ENCODE measurements at regions not wholly inside any gene's neighbourhood (a gene's known extent, or its start where the extent isn't known, plus 50 kb on each side); places are given as distances from the start of the nearest gene placed in this dataset.
"Not testable (repeated sequence)": the region's sequence is repeated elsewhere in the genome, so short reads cannot be mapped to it uniquely, and the experiment has no call there.

DNA sequence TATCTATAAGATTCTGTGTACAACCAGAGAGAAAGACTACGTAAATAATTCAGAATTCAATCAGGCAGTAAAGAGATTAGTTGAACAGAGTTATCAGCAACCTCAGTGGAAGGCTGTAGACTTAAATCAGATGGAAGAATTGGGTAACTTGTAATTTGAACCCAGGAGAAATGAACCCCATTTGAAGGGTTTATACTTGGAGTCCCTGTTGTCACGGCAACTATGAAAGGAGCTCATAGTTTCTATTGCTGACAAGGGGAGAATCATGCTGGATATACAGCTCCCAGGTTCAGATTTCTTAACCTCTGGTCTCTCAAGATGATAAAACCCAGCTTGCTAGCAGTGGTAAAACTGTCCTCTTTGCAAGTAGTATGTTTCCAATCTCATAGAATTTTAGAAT lies 54.4 kb upstream of the BMP4 start:
- in situ Hi-C loops (cut with HindIII; ENCODE audit: low pct_unique_long_range_greater_than_20kb, low sequenced_read_pairs) = no loop called here
- TF ChIP-seq JUND (IDR thresholded peaks at IDR 0.05; ENCODE audit: low read depth) = no peak
- no peak for DNase-seq (ENCODE audit: low read depth in 1 of 2, low spot score in 1 of 2)

DNA sequence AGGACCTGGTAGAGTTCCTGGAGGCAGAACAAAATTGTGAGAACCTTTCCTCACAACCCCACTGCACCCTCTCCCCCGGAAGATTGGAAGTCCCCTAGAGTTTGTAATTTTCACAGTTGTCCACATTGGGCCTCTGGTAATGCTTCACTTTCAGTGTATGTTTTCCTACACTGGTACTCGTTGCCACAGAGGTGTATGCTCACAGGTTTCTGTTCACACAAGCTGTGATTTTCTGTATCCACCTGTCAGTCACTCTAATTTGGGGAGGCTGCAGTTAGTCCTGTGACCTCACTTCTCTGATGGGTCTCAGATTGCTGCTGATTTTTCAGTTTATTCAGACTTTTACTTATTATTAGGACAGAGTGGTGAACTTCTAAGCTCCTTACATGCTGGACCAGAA lies 66.4 kb upstream of the BMP4 start:
- in situ Hi-C loops (cut with HindIII; ENCODE audit: low pct_unique_long_range_greater_than_20kb, low sequenced_read_pairs) = no loop called here
- DNase-seq (ENCODE audit: low read depth in 1 of 2, low spot score in 1 of 2) = no peak
- TF ChIP-seq JUND (IDR thresholded peaks at IDR 0.05; ENCODE audit: low read depth) = no peak

DNA sequence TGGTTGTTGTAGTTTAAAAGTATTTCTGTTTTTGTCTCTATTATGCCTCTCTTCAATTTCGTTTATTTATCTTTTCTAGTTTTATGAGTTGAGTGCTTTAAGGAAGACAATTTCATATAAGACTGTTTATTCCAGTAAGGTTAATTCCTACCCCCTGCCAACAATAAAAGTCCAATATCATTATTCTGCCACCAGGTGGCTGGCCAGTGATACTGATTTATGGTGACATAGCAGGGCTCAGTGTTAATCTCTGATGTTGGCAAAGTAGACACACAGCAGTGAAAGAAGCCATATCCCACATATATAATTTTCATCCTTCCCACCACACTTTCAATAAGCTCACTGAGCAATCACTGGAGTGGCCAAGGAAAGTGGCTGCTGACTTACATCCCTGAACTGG lies 69.0 kb upstream of the BMP4 start:
- in situ Hi-C loops (cut with HindIII; ENCODE audit: low pct_unique_long_range_greater_than_20kb, low sequenced_read_pairs) = no loop called here
- TF ChIP-seq JUND (IDR thresholded peaks at IDR 0.05; ENCODE audit: low read depth) = no peak
- peak; percentile 48 to 75 for DNase-seq (ENCODE audit: low read depth in 1 of 2, low spot score in 1 of 2)

DNA sequence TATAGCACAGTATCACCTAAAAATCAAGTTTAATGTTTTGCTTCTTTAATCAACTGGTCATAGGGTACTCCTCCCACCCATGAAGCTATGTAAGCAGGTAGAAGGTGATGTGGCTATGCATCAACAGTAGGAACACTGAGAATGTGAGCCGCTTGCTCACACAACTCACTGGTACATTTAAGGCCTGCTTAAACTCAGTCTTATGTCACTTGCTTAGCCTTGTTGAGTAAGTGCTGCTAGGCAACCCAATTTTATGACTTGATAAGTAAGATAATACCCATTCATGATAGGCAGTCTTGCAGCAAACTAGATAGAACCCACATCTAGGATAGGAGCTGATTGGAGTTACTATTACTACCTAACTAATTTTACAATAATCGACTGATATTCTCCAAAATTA lies 70.0 kb upstream of the BMP4 start:
- no peak for DNase-seq (ENCODE audit: low read depth in 1 of 2, low spot score in 1 of 2)
- in situ Hi-C loops (cut with HindIII; ENCODE audit: low pct_unique_long_range_greater_than_20kb, low sequenced_read_pairs) = no loop called here
- no peak for TF ChIP-seq JUND (IDR thresholded peaks at IDR 0.05; ENCODE audit: low read depth)

DNA sequence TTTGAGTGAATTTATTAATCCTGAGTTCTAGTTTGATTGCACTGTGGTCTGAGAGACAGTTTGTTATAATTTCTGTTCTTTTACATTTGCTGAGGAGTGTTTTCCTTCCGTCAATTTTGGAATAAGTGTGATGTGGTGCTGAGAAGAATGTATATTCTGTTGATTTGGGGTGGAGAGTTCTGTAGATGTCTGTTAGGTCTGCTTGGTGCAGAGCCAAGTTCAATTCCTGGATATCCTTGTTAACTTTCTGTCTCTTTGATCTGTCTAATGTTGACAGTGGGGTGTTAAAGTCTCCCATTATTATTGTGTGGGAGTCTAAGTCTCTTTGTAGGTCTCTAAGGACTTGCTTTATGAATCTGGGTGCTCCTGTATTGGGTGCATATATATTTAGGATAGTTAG lies 74.4 kb upstream of the BMP4 start:
- DNase-seq (ENCODE audit: low read depth in 1 of 2, low spot score in 1 of 2); in situ Hi-C loops (cut with HindIII; ENCODE audit: low pct_unique_long_range_greater_than_20kb, low sequenced_read_pairs): not testable (repeated sequence)

DNA sequence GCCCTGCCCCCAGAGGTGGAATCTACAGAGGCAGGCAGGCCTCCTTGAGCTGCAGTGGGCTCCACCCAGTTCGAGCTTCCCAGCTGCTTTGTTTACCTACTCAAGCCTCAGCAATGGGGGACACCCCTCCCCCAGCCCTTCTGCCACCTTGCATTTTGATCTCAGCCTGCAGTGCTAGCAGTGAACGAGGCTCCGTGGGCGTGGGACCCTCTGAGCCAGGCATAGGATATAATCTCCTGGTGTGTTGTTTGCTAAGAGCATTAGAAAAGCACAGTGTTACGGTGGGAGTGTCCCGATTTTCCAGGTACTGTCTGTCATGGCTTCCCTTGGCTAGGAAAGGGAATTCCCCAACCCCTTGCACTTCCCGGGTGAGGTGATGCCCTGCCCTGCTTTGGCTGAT lies 76.7 kb upstream of the BMP4 start:
- in situ Hi-C loops (cut with HindIII; ENCODE audit: low pct_unique_long_range_greater_than_20kb, low sequenced_read_pairs) = not testable (repeated sequence)

DNA sequence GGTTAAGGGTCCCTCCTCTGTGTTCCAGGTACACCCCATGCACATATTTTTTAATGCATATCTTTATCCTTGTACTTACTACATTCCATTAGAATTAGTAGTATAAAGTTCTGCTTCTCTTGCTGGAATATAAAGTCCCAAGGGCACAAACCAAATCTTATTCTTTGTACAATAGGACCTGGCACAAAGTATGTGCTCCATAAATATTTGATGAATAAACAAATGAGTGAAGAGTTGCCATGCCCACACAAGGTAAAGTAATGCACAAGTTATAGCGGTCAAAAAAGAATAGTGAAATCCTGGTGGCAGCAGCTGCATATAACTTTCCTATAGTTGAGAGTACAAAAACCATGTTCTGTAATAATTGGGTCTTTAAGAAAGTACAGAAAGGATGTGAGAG lies 82.1 kb upstream of the BMP4 start:
- peak in 1 of 2 experiments; percentile 37 for DNase-seq (ENCODE audit: low read depth in 1 of 2, low spot score in 1 of 2)
- in situ Hi-C loops (cut with HindIII; ENCODE audit: low pct_unique_long_range_greater_than_20kb, low sequenced_read_pairs) = no loop called here
- TF ChIP-seq JUND (IDR thresholded peaks at IDR 0.05; ENCODE audit: low read depth) = no peak

More for the DNA sequence above, 76.7 kb upstream of the BMP4 start:
- not testable (repeated sequence) for DNase-seq (ENCODE audit: low read depth in 1 of 2, low spot score in 1 of 2)

DNA sequence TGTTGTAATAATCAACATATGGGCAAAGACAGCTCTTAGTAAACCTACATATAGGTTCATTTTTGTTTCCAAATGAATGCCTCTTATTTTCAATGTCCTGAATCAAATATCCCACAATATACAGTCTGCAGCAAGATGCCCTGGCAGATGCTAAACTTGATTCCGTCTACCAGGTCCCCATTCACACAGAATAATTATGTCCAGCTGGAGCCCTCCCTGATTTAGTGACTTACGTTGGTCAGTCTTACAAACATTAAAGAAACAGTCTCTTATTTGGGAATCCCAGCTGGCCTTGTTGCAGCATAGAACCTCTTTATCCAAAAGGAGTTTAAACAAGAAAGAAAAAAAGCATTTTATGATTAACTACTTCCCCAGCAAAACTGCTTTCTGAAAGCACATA lies 82.7 kb upstream of the BMP4 start:
- in situ Hi-C loops (cut with HindIII; ENCODE audit: low pct_unique_long_range_greater_than_20kb, low sequenced_read_pairs) = no loop called here
- TF ChIP-seq JUND (IDR thresholded peaks at IDR 0.05; ENCODE audit: low read depth) = no peak
- DNase-seq (ENCODE audit: low read depth in 1 of 2, low spot score in 1 of 2) = no peak

DNA sequence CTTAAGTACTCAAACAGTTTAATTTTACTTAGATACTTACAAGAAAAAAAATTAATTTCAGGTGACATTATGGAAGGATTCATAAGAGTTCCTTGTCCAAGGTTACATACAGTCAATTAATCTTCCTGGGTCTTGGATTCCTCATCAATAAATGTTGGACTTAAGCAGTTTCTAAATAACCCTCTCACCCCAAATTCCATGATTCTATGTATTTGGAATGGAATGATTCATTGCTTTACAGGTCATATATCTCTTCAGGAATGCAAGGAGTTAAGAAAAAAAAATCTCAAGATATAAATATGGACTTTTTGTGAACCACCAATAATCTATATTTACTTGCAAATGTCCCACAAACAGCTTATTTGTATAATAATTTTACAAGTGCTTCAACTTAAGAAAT lies 84.2 kb upstream of the BMP4 start:
- no peak for DNase-seq (ENCODE audit: low read depth in 1 of 2, low spot score in 1 of 2)
- in situ Hi-C loops (cut with HindIII; ENCODE audit: low pct_unique_long_range_greater_than_20kb, low sequenced_read_pairs) = no loop called here
- no peak for TF ChIP-seq JUND (IDR thresholded peaks at IDR 0.05; ENCODE audit: low read depth)

DNA sequence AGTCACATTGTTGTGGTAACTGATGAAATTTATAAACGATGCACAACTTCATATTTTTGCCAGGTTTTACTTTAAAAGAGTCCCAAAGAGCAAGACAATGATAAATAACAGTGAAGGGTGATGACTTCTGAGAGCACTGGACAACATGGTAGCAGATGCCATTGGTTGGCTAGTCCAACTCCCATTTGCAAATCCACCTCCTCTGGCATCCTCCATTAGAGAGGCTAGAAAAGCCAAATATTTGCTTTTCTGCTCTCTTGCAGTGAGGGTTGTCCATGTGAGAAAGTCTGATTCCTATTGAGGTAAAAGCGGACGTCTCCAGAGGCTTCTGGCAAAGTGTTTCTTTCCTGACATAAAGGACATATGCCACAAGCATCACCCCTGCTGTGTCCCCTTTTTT lies 89.6 kb upstream of the BMP4 start:
- DNase-seq (ENCODE audit: low read depth in 1 of 2, low spot score in 1 of 2) = no peak
- TF ChIP-seq JUND (IDR thresholded peaks at IDR 0.05; ENCODE audit: low read depth) = no peak
- in situ Hi-C loops (cut with HindIII; ENCODE audit: low pct_unique_long_range_greater_than_20kb, low sequenced_read_pairs) = no loop called here

DNA sequence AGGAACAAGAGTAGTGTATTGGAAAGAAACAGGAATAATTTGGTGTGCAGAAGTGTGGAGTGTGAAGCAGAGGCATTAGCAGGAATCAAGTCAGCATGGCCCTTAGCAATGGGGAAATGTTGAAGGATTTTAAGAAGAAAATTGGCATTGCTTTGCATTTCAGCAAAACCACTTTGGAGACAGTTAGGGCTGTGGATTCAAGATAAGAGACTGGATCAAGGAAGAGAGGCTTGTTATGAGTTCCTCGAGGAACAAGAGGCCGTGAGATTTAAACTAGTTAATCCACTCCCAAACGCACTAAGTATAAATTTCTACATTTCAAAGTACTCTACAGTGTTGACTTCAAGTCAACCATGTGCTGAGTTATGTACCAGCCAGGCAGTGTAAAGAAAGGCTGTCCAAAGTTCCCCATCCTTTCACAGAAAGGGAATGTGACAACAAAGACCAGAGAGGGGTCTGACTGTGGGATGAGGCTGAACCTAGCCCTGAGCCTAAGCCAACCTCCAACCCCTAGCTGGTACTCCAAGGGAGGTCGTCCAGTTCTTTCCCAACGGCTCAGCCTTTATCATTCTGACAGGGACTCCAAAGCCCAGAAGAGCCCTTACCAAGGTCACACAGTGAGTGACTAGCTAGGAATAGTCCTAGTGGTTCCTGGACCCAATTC lies 91.2 kb upstream of the BMP4 start:
- DNase-seq (ENCODE audit: low read depth in 1 of 2, low spot score in 1 of 2) = no peak
- in situ Hi-C loops (cut with HindIII; ENCODE audit: low pct_unique_long_range_greater_than_20kb, low sequenced_read_pairs) = no loop called here
- no peak for TF ChIP-seq JUND (IDR thresholded peaks at IDR 0.05; ENCODE audit: low read depth)

DNA sequence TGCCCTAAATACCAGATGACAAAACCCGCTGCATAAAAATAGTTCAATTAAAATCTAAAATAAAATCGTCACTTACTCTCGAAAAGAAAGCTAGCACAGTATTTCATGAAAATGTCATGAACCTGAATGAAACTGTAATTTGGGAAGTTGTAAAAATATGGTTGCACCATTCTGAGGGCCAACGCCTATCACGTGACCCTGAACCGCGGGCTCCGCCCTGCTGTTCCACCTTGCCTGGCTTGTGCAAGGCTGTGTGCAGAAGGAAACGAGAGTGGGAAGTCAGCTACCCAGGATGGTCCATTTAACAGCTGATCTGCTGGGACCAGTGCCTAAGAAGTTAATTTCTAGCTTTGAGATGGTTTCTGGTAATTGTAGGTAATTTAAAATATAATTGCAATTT lies 91.7 kb upstream of the BMP4 start:
- DNase-seq (ENCODE audit: low read depth in 1 of 2, low spot score in 1 of 2) = no peak

DNA sequence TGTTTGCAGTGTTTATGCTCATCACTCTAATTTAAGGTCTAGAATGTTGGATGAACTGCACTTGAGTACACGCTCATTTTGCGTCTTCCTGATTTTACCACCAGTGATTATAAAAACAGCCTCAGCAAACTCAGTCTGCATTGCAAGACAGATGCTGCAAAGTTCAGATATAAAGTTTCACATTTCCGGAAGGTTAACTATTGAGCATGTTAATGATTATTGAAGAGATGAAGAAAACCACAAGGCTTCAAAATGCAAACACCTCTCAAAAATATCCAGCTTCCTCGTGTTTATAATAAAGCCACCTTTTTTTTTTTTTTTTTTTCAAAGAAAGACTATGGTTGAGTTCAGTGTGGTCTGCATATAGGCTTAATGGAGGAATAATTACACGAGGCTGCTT lies 92.1 kb upstream of the BMP4 start:
- in situ Hi-C loops (cut with HindIII; ENCODE audit: low pct_unique_long_range_greater_than_20kb, low sequenced_read_pairs) = no loop called here
- TF ChIP-seq JUND (IDR thresholded peaks at IDR 0.05; ENCODE audit: low read depth) = no peak
- DNase-seq (ENCODE audit: low read depth in 1 of 2, low spot score in 1 of 2) = no peak

More for the DNA sequence above, 91.7 kb upstream of the BMP4 start:
- TF ChIP-seq JUND (IDR thresholded peaks at IDR 0.05; ENCODE audit: low read depth) = no peak
- in situ Hi-C loops (cut with HindIII; ENCODE audit: low pct_unique_long_range_greater_than_20kb, low sequenced_read_pairs) = no loop called here

DNA sequence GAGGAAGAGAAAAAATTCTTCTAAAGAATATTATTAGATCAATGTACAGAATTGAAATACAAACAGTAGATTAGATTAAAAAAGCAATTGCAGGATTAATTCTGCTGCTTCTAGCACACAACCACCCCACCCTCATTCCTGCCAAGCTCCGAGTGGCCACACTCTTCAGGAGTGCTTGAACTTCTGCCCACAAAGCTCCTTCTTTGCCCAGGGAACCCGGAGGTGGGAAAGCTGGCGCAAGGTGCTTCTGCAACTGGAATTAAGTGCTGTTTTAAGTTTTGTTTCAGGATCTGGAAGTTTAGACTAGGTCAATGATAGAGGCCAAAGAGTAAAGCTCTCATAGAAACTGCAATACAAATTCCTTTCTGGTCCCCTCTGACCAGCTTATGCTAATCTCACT lies 94.1 kb upstream of the BMP4 start:
- no peak for TF ChIP-seq JUND (IDR thresholded peaks at IDR 0.05; ENCODE audit: low read depth)
- no peak for DNase-seq (ENCODE audit: low read depth in 1 of 2, low spot score in 1 of 2)
- in situ Hi-C loops (cut with HindIII; ENCODE audit: low pct_unique_long_range_greater_than_20kb, low sequenced_read_pairs) = no loop called here

Measured in T47D (cell line).